ENCODE measurements at regions not wholly inside any gene's neighbourhood (a gene's known extent, or its start where the extent isn't known, plus 50 kb on each side); places are given as distances from the start of the nearest gene placed in this dataset.
"Not testable (repeated sequence)": the region's sequence is repeated elsewhere in the genome, so short reads cannot be mapped to it uniquely, and the experiment has no call there.

GRCh38 chr20:12130781-12131180, 213.1 kb downstream of the BTBD3 start:
- Histone ChIP-seq H3K4me3 (no peak overlapping the region), H3K4me1 (no peaks in the 10 kb centered on the region), H3K27me3 (no peaks in the 10 kb centered on the region), H3K36me3 (no peaks in the 10 kb centered on the region), H3K9me3 (no peaks in the 10 kb centered on the region), H3K27ac (no peak overlapping the region)
- TF ChIP-seq CTCF (IDR thresholded peaks at IDR 0.05), result no peak
- DNase-seq (no peak), ATAC-seq (no peak)
- intact Hi-C loops (cut with DNase I), result no loop called here

- Histone ChIP-seq H3K27ac (no peak overlapping the region), H3K4me1 (no peaks in the 10 kb centered on the region), H3K4me3 (no peak overlapping the region), H3K36me3 (no peaks in the 10 kb centered on the region), H3K27me3 (no peaks in the 10 kb centered on the region), H3K9me3 (peaks cover 0 to 5% of the 10 kb centered on the region in 2 donors)
- intact Hi-C loops (cut with DNase I), result no loop called here
- DNase-seq, result no peak
- TF ChIP-seq CTCF (IDR thresholded peaks at IDR 0.05), result no peak
- ATAC-seq, result no peak
Measured at GRCh38 chr20:12133553-12133952, 215.9 kb downstream of the BTBD3 start.

GRCh38 chr20:12145951-12146350, 228.3 kb downstream of the BTBD3 start:
- intact Hi-C loops (cut with DNase I); ATAC-seq: not testable (repeated sequence)

GRCh38 chr20:12152996-12153395, 235.3 kb downstream of the BTBD3 start:
- intact Hi-C loops (cut with DNase I), result no loop called here
- Histone ChIP-seq H3K4me1 (no peaks in the 10 kb centered on the region), H3K9me3 (peaks cover 0 to 3% of the 10 kb centered on the region in 2 donors), H3K4me3 (no peak overlapping the region), H3K27ac (no peak overlapping the region), H3K27me3 (no peaks in the 10 kb centered on the region), H3K36me3 (no peaks in the 10 kb centered on the region)
- TF ChIP-seq CTCF (IDR thresholded peaks at IDR 0.05), result no peak
- ATAC-seq, result no peak
- DNase-seq, result no peak

More at GRCh38 chr20:12145951-12146350, 228.3 kb downstream of the BTBD3 start:
- DNase-seq, H3K27ac ChIP-seq, H3K4me1 ChIP-seq, H3K27me3 ChIP-seq, H3K36me3 ChIP-seq, H3K4me3 ChIP-seq: not testable (repeated sequence)
- H3K9me3 ChIP-seq, result peaks cover 0 to 19% of the 10 kb centered on the region in 2 donors

- Histone ChIP-seq H3K4me3 (no peak overlapping the region), H3K27ac (no peak overlapping the region), H3K27me3 (no peaks in the 10 kb centered on the region), H3K4me1 (no peaks in the 10 kb centered on the region), H3K36me3 (no peaks in the 10 kb centered on the region), H3K9me3 (peaks cover 0 to 3% of the 10 kb centered on the region in 2 donors)
- intact Hi-C loops (cut with DNase I), result no loop called here
- no peak for ATAC-seq
- DNase-seq, result no peak
- no peak for TF ChIP-seq CTCF (IDR thresholded peaks at IDR 0.05)
Measured at GRCh38 chr20:12153628-12154027, 235.9 kb downstream of the BTBD3 start.

GRCh38 chr20:12156252-12156651, 238.6 kb downstream of the BTBD3 start:
- no peaks in the 10 kb centered on the region for H3K27me3 ChIP-seq
- no peaks in the 10 kb centered on the region for H3K36me3 ChIP-seq
- H3K9me3 ChIP-seq, result no peaks in the 10 kb centered on the region
- no peak for TF ChIP-seq CTCF (IDR thresholded peaks at IDR 0.05)
- H3K4me1 ChIP-seq, result no peaks in the 10 kb centered on the region
- no peak overlapping the region for H3K4me3 ChIP-seq
- no peak for DNase-seq
- no peak overlapping the region for H3K27ac ChIP-seq
- ATAC-seq, result no peak
- intact Hi-C loops (cut with DNase I), result no loop called here

Data from left lung (tissue), 4 donors.